Activated naive CD4-positive, alpha-beta T cell treated with anti-CD3 and anti-CD28 coated beads, Interleukin-2, amount 10 ng/mL, durations not matched to agents 7 days and 5 days (primary cell): ENCODE measurements at regions not wholly inside any gene's neighbourhood (a gene's known extent, or its start where the extent isn't known, plus 50 kb on each side); places are given as distances from the start of the nearest gene placed in this dataset.

Experiments used
- CTCF ChIA-PET: fragments of 350-600 bp; sonication (Branson Sonifier 250); formaldehyde crosslinking; loops from one replicate; lab custom pipeline; 2021; ENCODE audit warnings: antibody characterized with exemption; lab: Charles Lee
- DNase-seq: peaks from one replicate; pipeline ENCODE4 v3.0.0-alpha.2; 2020
- H3K27ac Mint-ChIP-seq: one replicate; pipeline ENCODE4 v1.8.0; 2021; ENCODE audit warnings: mild to moderate bottlenecking, moderate library complexity, mixed read lengths
- H3K27me3 Mint-ChIP-seq: one replicate; pipeline ENCODE4 v1.8.0; 2021; ENCODE audit warnings: mild to moderate bottlenecking, mixed read lengths
- H3K36me3 Mint-ChIP-seq: one replicate; pipeline ENCODE4 v1.8.0; 2021; ENCODE audit warnings: mixed read lengths
- H3K4me1 Mint-ChIP-seq: one replicate; pipeline ENCODE4 v1.8.0; 2021; ENCODE audit warnings: mixed read lengths
- H3K4me3 Mint-ChIP-seq: one replicate; pipeline ENCODE4 v1.8.0; 2021; ENCODE audit warnings: mild to moderate bottlenecking, moderate library complexity, mixed read lengths
- H3K9me3 Mint-ChIP-seq: one replicate; pipeline ENCODE4 v1.8.0; 2021; ENCODE audit warnings: mixed read lengths

- Mint-ChIP-seq H3K27me3 (peaks cover 8% of the 10 kb centered on the region), H3K27ac (no peak overlapping the region), H3K36me3 (no peaks in the 10 kb centered on the region), H3K4me1 (no peaks in the 10 kb centered on the region), H3K9me3 (no peaks in the 10 kb centered on the region), H3K4me3 (no peak overlapping the region)
- CTCF ChIA-PET, result no interaction called here
- no peak for DNase-seq
Observed at GRCh38 chr1:168782559-168783116, 53.6 kb upstream of the DPT start.

- Mint-ChIP-seq H3K9me3 (no peaks in the 10 kb centered on the region), H3K27me3 (peaks cover 8% of the 10 kb centered on the region), H3K27ac (no peak overlapping the region), H3K4me1 (no peaks in the 10 kb centered on the region), H3K36me3 (no peaks in the 10 kb centered on the region), H3K4me3 (no peak overlapping the region)
- CTCF ChIA-PET, result no interaction called here
- DNase-seq, result no peak
Observed at GRCh38 chr1:168783458-168784210, 54.6 kb upstream of the DPT start.

GRCh38 chr1:168786476-168787330, 57.7 kb upstream of the DPT start:
- no peak overlapping the region for H3K4me3 Mint-ChIP-seq
- DNase-seq, result no peak
- H3K27me3 Mint-ChIP-seq, result peaks cover 7% of the 10 kb centered on the region
- no peaks in the 10 kb centered on the region for H3K4me1 Mint-ChIP-seq
- no peaks in the 10 kb centered on the region for H3K36me3 Mint-ChIP-seq
- CTCF ChIA-PET, result no interaction called here
- H3K9me3 Mint-ChIP-seq, result no peaks in the 10 kb centered on the region
- H3K27ac Mint-ChIP-seq, result no peak overlapping the region

GRCh38 chr1:168788258-168788657, 59.3 kb upstream of the DPT start:
- H3K27me3 Mint-ChIP-seq, result peaks cover 4% of the 10 kb centered on the region

GRCh38 chr1:168789501-168789900, 60.5 kb upstream of the DPT start:
- Mint-ChIP-seq H3K36me3 (no peaks in the 10 kb centered on the region), H3K4me1 (no peaks in the 10 kb centered on the region), H3K27me3 (peaks cover 11% of the 10 kb centered on the region), H3K9me3 (no peaks in the 10 kb centered on the region), H3K4me3 (no peak overlapping the region), H3K27ac (no peak overlapping the region)
- DNase-seq, result no peak
- CTCF ChIA-PET, result interaction anchor here (0.8 kb wide), 1 partner anchor 15 kb away, joined by 3 read pairs; no protein-coding TSS in a partner anchor

More at GRCh38 chr1:168788258-168788657, 59.3 kb upstream of the DPT start:
- DNase-seq, result no peak
- Mint-ChIP-seq H3K9me3 (no peaks in the 10 kb centered on the region), H3K4me3 (no peak overlapping the region), H3K4me1 (no peaks in the 10 kb centered on the region), H3K36me3 (no peaks in the 10 kb centered on the region), H3K27ac (no peak overlapping the region)
- CTCF ChIA-PET, result no interaction called here

GRCh38 chr1:168792142-168792541, 63.1 kb upstream of the DPT start:
- no peaks in the 10 kb centered on the region for H3K9me3 Mint-ChIP-seq
- H3K27ac Mint-ChIP-seq, result no peak overlapping the region
- no peaks in the 10 kb centered on the region for H3K36me3 Mint-ChIP-seq
- H3K4me3 Mint-ChIP-seq, result no peak overlapping the region
- H3K4me1 Mint-ChIP-seq, result no peaks in the 10 kb centered on the region
- CTCF ChIA-PET, result no interaction called here
- DNase-seq, result no peak
- peaks cover 17% of the 10 kb centered on the region for H3K27me3 Mint-ChIP-seq

GRCh38 chr1:168792592-168793125, 63.7 kb upstream of the DPT start:
- Mint-ChIP-seq H3K9me3 (no peaks in the 10 kb centered on the region), H3K27me3 (peaks cover 17% of the 10 kb centered on the region), H3K4me3 (no peak overlapping the region), H3K27ac (no peak overlapping the region), H3K4me1 (no peaks in the 10 kb centered on the region), H3K36me3 (no peaks in the 10 kb centered on the region)
- CTCF ChIA-PET, result no interaction called here
- DNase-seq, result no peak

- Mint-ChIP-seq H3K4me1 (no peaks in the 10 kb centered on the region), H3K27ac (no peak overlapping the region), H3K36me3 (no peaks in the 10 kb centered on the region), H3K9me3 (no peaks in the 10 kb centered on the region), H3K27me3 (peaks cover 17% of the 10 kb centered on the region), H3K4me3 (no peak overlapping the region)
- CTCF ChIA-PET, result no interaction called here
- no peak for DNase-seq
Observed at GRCh38 chr1:168794057-168794456, 65.1 kb upstream of the DPT start.

- CTCF ChIA-PET, result no interaction called here
- Mint-ChIP-seq H3K27ac (no peak overlapping the region), H3K36me3 (no peaks in the 10 kb centered on the region), H3K9me3 (no peaks in the 10 kb centered on the region), H3K4me1 (no peaks in the 10 kb centered on the region), H3K27me3 (peaks cover 16% of the 10 kb centered on the region), H3K4me3 (no peak overlapping the region)
- no peak for DNase-seq
Observed at GRCh38 chr1:168795681-168796080, 66.7 kb upstream of the DPT start.

- no peaks in the 10 kb centered on the region for H3K9me3 Mint-ChIP-seq
- CTCF ChIA-PET, result no interaction called here
- no peak overlapping the region for H3K27ac Mint-ChIP-seq
- no peak overlapping the region for H3K4me3 Mint-ChIP-seq
- H3K36me3 Mint-ChIP-seq, result no peaks in the 10 kb centered on the region
- H3K4me1 Mint-ChIP-seq, result no peaks in the 10 kb centered on the region
- peaks cover 6% of the 10 kb centered on the region for H3K27me3 Mint-ChIP-seq
- no peak for DNase-seq
Observed at GRCh38 chr1:168799927-168800605, 71.1 kb upstream of the DPT start.

GRCh38 chr1:168801032-168801745, 72.2 kb upstream of the DPT start:
- H3K27me3 Mint-ChIP-seq, result peaks cover 3% of the 10 kb centered on the region
- H3K4me1 Mint-ChIP-seq, result no peaks in the 10 kb centered on the region
- no peak for DNase-seq
- H3K27ac Mint-ChIP-seq, result no peak overlapping the region
- H3K4me3 Mint-ChIP-seq, result no peak overlapping the region
- CTCF ChIA-PET, result no interaction called here
- H3K36me3 Mint-ChIP-seq, result no peaks in the 10 kb centered on the region
- H3K9me3 Mint-ChIP-seq, result no peaks in the 10 kb centered on the region

GRCh38 chr1:168803806-168804510, 75.0 kb upstream of the DPT start:
- H3K27me3 Mint-ChIP-seq, result peaks cover 6% of the 10 kb centered on the region
- CTCF ChIA-PET, result no interaction called here
- H3K27ac Mint-ChIP-seq, result no peak overlapping the region
- no peaks in the 10 kb centered on the region for H3K36me3 Mint-ChIP-seq
- H3K9me3 Mint-ChIP-seq, result no peaks in the 10 kb centered on the region
- H3K4me3 Mint-ChIP-seq, result no peak overlapping the region
- no peaks in the 10 kb centered on the region for H3K4me1 Mint-ChIP-seq
- no peak for DNase-seq

GRCh38 chr1:168806952-168807351, 77.9 kb upstream of the DPT start:
- H3K9me3 Mint-ChIP-seq, result no peaks in the 10 kb centered on the region
- no peak overlapping the region for H3K4me3 Mint-ChIP-seq
- H3K27me3 Mint-ChIP-seq, result peaks cover 10% of the 10 kb centered on the region
- DNase-seq, result no peak
- H3K36me3 Mint-ChIP-seq, result no peaks in the 10 kb centered on the region
- no peak overlapping the region for H3K27ac Mint-ChIP-seq
- no peaks in the 10 kb centered on the region for H3K4me1 Mint-ChIP-seq
- CTCF ChIA-PET, result no interaction called here
